Psoas muscle (tissue), 7 donors: ENCODE measurements at regions not wholly inside any gene's neighbourhood (a gene's known extent, or its start where the extent isn't known, plus 50 kb on each side); places are given as distances from the start of the nearest gene placed in this dataset.

ENCODE experiments used
- ATAC-seq, 4 donors: fragments of 200-7000 bp; cut with Tn5 transposase; one replicate each; pipeline ENCODE4 v1.9.1; 2020; ENCODE audit warnings: moderate library complexity in 3 of 4, mild to moderate bottlenecking in 2 of 4
- DNase-seq, 2 donors: peaks; one replicate each; pipeline ENCODE4 v3.0.0-alpha.2; 2020
- H3K27ac ChIP-seq: fragments of 200-600 bp; one replicate; pipeline ENCODE4 v1.8.0; 2022
- H3K27me3 ChIP-seq, 3 donors: fragments of 200-600 bp in 1 of 3; one replicate each; pipeline versions ENCODE4 v1.6.1 to v1.8.0; 2013 to 2022; ENCODE audit warnings: low read length in 2 of 3, mild to moderate bottlenecking in 2 of 3, moderate library complexity in 1 of 3; ENCODE audit not compliant: insufficient read depth in 3 of 3
- H3K36me3 ChIP-seq, 2 donors: fragments of 200-600 bp in 1 of 2; one replicate each; pipeline versions ENCODE4 v1.6.1 to v1.8.0; 2013 to 2022; ENCODE audit warnings: low read depth in 1 of 2, mild to moderate bottlenecking in 1 of 2, moderate library complexity in 1 of 2; ENCODE audit not compliant: insufficient read depth in 1 of 2
- H3K4me1 ChIP-seq: fragments of 200-600 bp; one replicate; pipeline ENCODE4 v1.8.0; 2022
- H3K4me3 ChIP-seq: fragments of 200-600 bp; one replicate; pipeline ENCODE4 v1.8.0; 2022; ENCODE audit warnings: mild to moderate bottlenecking
- H3K9me3 ChIP-seq: fragments of 200-600 bp; one replicate; pipeline ENCODE4 v1.8.0; 2022
- WGBS, 3 donors: extraction: QIAGEN DNeasy Blood & Tissue Kit; methylation state at CpG; one replicate each; pipeline versions ENCODE4 v1.1.6 to v1.1.7; 2013; 5-methylcytosine and 5-hydroxymethylcytosine counted together
- intact Hi-C, 2 donors: fragments of 100-400 bp; cut with DNase I; formaldehyde crosslinking; loops; one replicate each; pipeline versions ENCODE4 v1.11.0 to v1.14.2; 2022
- TF ChIP-seq, protein P1 (sequence below): fragments of 200-600 bp; IDR thresholded peaks from one replicate; pipeline ENCODE4 v1.8.0; 2022; ENCODE audit warnings: antibody characterized with exemption
- donor health status: healthy with polysubstance abuse.
- donor health status: DM: no; HTN: no; CAD: no; lungs with moderate emphysema.
- donor health status: Bipolar disorder and iron deficiency.
- donor health status: healthy.
- donor health status: DM: yes; HTN: yes; CAD: no.
- donor health status: DM: no; HTN: no; CAD: no.
- donor health status: DM: yes; HTN: yes; CAD: no.

DNA sequence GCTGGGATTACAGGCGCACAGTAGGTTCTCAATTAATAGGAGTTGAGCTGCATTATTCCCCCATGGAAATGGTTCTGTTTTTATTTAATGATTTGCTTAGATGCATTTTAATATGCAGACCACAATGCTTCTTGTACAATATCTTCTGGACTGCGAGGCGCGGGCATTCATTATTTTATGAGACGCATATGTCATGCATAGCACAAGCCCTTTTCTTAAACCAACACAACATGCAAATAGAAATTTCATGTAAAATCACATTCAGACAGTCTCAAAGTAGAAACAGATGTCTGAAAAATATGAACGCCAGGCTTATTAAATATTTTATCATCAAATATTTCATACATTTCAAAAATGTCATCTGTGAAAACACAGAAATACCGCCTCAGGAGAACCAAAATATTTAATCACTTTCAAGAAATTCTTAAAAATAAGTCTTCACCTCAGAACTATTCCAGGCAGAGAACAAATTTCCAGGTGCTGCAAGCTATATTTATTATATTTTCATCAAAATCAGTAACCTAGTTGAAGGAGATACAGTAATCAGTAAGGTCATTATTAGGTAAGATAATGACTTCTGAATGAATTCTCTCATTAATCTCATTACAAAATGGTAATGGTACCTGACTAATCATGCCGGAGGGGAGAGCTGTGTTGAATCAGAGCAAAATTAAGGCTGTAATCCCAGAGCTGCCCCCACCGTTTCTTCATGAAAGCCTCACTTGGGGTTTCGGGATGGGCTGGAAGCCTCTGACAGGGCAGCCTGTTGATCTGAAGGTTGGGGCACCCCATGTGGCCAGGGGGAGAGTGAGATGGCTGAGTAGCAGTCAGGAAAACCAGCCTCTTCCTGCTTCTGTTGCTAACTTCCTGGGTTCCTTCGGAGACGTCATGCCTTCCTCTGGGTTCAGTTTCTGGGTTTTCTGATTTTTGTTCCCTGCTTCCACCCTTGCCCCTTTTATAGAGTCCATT lies 133.9 kb upstream of the ZNF618 start:
- no peaks in the 10 kb centered on the region for H3K9me3 ChIP-seq
- ATAC-seq (no peak), DNase-seq (no peak)
- intact Hi-C loops: no loop called here
- no peaks in the 10 kb centered on the region for H3K36me3 ChIP-seq
- TF ChIP-seq, protein P1, sequence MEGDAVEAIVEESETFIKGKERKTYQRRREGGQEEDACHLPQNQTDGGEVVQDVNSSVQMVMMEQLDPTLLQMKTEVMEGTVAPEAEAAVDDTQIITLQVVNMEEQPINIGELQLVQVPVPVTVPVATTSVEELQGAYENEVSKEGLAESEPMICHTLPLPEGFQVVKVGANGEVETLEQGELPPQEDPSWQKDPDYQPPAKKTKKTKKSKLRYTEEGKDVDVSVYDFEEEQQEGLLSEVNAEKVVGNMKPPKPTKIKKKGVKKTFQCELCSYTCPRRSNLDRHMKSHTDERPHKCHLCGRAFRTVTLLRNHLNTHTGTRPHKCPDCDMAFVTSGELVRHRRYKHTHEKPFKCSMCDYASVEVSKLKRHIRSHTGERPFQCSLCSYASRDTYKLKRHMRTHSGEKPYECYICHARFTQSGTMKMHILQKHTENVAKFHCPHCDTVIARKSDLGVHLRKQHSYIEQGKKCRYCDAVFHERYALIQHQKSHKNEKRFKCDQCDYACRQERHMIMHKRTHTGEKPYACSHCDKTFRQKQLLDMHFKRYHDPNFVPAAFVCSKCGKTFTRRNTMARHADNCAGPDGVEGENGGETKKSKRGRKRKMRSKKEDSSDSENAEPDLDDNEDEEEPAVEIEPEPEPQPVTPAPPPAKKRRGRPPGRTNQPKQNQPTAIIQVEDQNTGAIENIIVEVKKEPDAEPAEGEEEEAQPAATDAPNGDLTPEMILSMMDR: no peak
- H3K27ac ChIP-seq: no peak overlapping the region
- peaks cover 1 to 10% (median 2%) of the 10 kb centered on the region in 3 donors for H3K27me3 ChIP-seq
- no peak overlapping the region for H3K4me3 ChIP-seq
- no peaks in the 10 kb centered on the region for H3K4me1 ChIP-seq
- 62% methylated on average over 12 of the region's 12 CpGs for WGBS, 3 donors

DNA sequence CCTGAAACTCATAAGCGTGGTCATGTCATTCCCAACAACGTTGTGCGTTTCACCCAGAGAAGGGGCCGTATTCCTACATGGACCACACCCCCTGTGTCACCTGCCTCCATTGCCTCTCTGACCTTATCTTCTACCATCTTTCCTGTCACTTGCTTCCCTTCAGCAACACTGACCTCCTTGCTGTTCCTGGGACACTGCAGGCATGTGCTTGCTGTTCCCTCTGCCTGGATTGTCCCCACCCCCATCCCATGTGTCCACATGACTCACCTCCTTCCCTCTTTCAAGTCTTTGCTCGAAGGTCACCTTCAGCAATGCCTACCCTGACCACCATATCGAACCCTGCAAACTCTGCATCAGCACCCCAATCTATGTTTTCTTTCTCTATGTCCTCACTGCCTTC lies 133.2 kb upstream of the ZNF618 start:
- no peak for ATAC-seq
- DNase-seq: no peak
- TF ChIP-seq, protein P1: no peak
- Histone ChIP-seq H3K27me3 (peaks cover 1 to 10% (median 2%) of the 10 kb centered on the region in 3 donors), H3K4me3 (no peak overlapping the region), H3K4me1 (no peaks in the 10 kb centered on the region), H3K36me3 (no peaks in the 10 kb centered on the region), H3K27ac (no peak overlapping the region), H3K9me3 (no peaks in the 10 kb centered on the region)
- intact Hi-C loops: no loop called here
- 75 to 90% (median 77%) methylated on average over 6 of the region's 6 CpGs for WGBS, 3 donors

DNA sequence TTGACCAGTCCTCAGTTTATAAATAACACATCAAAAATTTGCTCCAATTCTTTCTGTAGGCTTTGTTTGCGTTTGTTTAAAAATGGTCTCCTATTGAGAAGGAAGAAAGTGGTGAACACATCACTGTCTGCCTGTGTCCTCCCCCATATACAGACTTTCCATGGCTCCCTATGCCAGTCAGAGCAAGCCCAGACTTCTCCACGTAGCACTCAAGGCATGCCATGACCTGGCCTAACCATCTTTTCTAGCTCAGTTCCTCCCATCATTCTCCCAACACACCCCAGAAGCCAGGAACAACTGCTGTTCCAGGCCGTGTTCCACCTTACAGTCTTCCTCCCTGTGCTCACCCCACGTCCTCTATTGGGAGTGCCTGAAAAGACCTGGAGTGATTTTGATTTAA lies 129.6 kb upstream of the ZNF618 start:
- intact Hi-C loops: no loop called here
- H3K27me3 ChIP-seq: peaks cover 0 to 7% (median 1%) of the 10 kb centered on the region in 3 donors
- DNase-seq (no peak), ATAC-seq (no peak)
- peaks cover 9% of the 10 kb centered on the region for H3K9me3 ChIP-seq
- no peaks in the 10 kb centered on the region for H3K4me1 ChIP-seq
- H3K4me3 ChIP-seq: no peak overlapping the region
- H3K27ac ChIP-seq: no peak overlapping the region
- H3K36me3 ChIP-seq: no peaks in the 10 kb centered on the region
- TF ChIP-seq, protein P1: no peak
- WGBS, 3 donors: 70 to 78% (median 74%) methylated on average over 4 of the region's 4 CpGs

DNA sequence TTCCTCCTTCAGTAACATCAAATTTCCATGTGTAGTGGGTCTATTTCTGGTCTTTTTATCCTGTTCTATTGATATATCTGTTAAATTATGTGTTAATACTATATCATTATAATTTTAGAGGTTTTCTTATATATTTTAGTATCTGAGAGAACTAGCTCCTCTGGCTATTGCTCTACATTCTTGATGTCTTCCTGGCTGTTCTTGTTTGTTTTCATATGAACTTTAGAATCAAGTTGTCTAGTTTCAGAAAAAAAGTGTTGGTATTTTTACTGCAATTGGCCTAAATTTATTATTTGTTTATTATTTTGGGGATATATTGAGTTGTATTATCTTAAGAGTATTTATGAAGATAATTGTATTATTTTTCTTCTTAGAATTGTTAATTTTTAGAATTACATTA lies 128.0 kb upstream of the ZNF618 start:
- no peak for DNase-seq
- Histone ChIP-seq H3K4me3 (no peak overlapping the region), H3K9me3 (peaks cover 9% of the 10 kb centered on the region), H3K36me3 (no peaks in the 10 kb centered on the region), H3K27ac (no peak overlapping the region), H3K4me1 (no peaks in the 10 kb centered on the region), H3K27me3 (peaks cover 0 to 12% (median 1%) of the 10 kb centered on the region in 3 donors)
- TF ChIP-seq, protein P1: no peak
- ATAC-seq: no peak
- intact Hi-C loops: no loop called here
